C1 segment of cervical spinal cord (tissue), 14 donors: ENCODE measurements at regions not wholly inside any gene's neighbourhood (a gene's known extent, or its start where the extent isn't known, plus 50 kb on each side); places are given as distances from the start of the nearest gene placed in this dataset.

Experiments used
- DNase-seq, 14 donors: peaks; one replicate each; lab custom pipeline; 2025; lab: John Stamatoyannopoulos, UW

- no peak for DNase-seq
These were observed 162.7 kb upstream of the PWP1 start for GRCh38 chr12:107522692-107523477.

DNA sequence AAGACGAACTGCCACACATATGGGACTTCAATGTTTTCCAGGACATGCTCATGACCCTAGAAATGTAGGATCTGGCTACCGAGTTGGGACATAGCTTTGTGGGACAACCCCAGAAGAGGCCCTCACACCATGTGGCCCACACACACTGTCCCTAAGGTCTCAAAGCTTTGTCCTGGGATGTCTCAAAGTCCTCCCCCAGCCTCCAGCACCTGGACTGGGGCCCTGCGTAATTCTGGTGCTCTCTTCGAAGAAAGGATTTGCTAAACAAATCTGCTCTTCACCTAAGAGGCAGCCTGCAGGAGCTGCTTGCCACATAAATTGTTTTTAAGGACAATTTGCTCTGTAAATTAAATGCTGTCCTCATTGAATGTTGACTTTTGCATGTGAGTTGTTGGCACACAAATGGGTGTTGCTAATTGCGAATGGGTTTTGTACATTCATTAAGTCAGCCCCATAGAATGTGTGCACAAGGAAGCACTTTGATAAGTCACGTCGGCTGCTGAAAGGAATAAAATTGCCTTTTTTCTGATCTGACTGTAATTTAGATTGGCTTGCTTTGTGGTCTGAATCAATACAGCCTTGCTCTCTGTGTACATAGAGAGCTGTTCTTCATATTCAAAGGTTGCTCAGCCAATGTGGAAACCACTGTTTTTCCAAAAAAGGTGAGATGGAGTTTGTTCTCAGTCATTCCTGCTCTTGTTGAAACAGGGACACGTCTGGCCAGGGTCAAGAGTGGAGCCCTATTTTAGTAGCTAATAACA is 161.6 kb upstream of the PWP1 start:
- no peak for DNase-seq

DNA sequence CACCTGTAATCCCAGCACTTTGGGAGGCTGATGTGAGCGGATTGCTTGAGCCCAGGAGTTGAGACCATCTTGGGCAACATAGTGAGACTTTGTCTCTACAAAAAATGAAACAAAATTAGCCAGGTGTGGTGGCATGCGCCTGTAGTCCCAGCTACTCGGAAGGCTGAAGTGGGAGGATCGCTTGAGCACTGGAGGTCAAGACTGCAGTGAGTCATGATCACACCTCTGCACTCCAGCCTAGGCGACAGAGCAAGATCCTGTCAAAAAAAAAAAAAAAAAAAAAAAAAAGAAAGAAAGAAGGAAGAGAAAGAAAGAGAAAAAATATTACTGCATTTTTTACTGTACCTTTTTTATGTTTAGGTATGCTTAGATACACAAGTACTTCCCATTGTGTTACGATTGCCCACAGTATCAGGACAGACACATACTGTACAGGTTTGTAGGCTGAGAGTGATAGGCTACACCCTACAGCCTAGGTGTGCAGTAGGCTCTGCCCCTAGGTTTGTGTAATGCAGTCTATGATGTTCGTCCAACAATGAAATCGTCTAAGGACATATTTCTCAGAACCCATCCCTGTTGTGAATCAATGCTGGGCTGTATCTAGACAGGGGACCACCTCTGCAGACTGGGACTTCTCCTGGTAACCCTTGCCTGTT is 160.4 kb upstream of the PWP1 start:
- DNase-seq, result no peak

DNA sequence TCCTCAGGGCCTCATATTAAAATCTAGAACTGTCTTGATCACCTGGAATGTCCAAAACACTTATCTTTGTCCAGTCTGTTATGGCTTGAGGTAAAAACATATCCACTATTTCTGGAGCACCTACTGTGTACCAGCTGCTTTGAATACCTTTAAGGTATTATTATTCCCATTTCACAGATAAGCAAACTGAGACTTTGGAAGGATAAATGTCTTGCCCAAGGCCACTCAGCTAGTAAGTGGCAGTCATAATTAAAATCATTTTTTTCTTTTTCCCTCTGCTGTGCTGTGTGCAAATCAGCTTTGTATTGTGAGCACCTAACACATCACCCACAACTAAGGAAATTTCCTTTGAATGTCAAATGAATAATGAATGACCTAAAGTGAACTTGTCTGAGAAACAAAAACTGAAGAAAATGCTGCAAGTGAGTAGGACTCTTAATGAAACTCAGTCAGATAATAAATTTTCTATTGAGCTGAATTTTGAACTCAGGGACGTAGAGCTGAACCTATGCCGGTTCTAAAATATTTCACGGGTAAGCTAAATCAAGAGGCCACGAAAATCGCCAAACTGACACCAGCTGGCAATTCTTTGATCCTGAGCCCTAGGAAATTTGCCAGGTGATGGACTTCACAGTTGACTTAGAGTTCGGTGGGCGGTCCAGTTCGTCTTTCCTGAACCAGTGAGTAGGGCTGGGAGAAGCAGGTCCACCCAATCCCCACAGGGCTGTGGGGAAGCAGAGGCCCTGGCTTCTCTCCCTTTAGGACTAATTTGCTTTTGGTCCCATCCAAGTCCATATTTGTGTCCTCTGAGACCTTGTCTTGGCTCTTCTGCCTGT is 159.7 kb upstream of the PWP1 start:
- no peak for DNase-seq

GRCh38 chr12:107526555-107527180 is 158.9 kb upstream of the PWP1 start:
- no peak for DNase-seq

- no peak for DNase-seq
These were observed 156.8 kb upstream of the PWP1 start for GRCh38 chr12:107528731-107529365.

DNA sequence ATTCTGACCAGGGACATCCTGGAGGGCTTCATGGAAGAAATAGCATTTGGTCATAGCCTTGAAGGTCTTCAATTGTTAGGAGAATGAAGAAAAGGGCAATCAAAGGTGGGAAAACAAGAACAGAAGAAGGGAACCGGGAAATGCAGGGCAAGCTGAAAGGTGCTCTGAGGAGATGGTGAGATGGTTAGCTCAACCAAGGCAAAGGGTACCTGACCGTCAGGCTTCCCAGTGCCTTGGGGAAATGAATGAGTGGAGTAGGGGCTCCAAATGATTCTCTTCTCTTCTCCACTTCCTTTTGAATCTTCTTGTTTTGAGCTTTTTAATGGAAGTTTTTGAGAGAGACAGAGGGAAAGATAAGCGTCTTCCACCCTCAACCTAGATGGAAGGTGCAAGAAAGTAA is 155.6 kb upstream of the PWP1 start:
- no peak for DNase-seq

- no peak for DNase-seq
These were observed 154.9 kb upstream of the PWP1 start for GRCh38 chr12:107530701-107531100.

DNA sequence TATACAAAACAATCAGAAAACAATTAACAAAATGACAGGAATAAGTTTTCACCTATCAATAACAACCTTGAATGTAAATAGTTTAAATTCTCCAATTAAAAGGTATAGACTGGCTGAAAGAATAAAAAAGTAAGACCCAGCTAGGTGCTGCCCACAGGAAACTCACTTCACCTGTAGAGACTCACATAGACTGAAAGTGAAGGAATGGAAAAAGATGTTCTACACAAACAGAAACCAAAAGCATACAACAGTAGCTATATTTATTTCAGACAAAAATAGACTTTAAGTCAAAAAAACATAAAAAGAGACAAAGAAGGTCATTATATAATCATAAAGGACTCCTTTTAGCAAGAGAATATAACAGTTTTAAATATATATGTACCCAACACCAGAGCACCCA is 152.4 kb upstream of the PWP1 start:
- no peak for DNase-seq

- DNase-seq, result no peak
These were observed 149.0 kb upstream of the PWP1 start for GRCh38 chr12:107536613-107537012.

GRCh38 chr12:107537464-107538119 is 148.0 kb upstream of the PWP1 start:
- DNase-seq, result no peak

DNA sequence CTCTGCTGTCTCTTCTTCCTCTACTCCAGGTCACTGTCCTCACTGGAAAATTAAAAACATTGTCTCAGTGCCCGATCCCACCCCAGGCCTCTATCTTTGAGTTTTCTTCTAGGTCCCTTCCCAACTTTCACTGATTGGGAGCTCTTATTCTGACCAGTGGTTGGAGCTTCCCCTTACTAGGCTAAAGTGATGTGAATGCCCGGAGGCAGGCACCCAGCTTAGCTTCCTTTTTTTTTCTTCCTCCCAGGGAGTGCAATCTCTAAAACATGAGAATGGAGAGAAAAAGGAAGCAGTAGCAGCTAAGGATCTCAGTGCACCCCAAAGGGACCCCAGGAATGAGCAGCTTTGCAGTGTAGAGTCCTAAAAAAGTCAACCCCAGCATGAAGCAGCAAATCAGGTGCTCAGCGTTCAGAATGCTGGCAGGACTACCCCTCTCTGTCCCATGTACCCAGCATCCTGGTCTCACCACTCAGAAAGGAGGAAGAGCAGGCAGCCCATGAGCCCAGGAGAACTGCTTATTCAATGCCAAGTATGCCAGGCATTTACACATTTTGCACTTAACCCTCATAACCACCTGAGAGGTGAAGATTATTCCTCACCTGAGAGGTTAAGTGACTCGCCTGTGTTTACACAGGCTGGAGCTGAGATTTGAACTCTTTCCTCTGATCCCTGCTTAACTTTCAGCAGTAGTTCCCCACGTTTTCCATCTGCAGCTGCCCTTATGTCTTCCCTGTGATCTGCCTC is 146.2 kb upstream of the PWP1 start:
- no peak for DNase-seq

- DNase-seq, result no peak
These were observed 144.4 kb upstream of the PWP1 start for GRCh38 chr12:107541001-107541705.

GRCh38 chr12:107543416-107543815 is 142.2 kb upstream of the PWP1 start:
- no peak for DNase-seq

GRCh38 chr12:107543841-107544240 is 141.8 kb upstream of the PWP1 start:
- DNase-seq, result no peak

DNA sequence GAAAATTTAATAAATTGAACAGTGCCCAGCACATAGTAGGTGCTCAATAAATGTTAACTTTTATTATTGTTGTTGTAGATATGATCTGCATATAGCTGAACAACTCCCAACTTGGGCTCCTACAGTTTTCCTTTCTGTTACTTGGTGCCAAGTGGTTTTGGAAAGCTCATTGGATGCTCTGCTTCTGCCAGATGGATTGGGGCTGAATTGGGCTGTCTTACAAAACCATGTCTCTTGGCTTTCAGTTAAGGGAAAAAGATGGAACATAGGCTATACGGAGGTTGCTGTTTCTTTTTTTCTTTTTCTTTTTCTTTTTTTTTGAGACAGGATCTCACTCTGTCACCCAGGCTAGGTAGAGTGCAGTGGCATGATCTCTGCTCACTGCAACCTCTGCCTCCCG is 140.7 kb upstream of the PWP1 start:
- DNase-seq, result no peak

DNA sequence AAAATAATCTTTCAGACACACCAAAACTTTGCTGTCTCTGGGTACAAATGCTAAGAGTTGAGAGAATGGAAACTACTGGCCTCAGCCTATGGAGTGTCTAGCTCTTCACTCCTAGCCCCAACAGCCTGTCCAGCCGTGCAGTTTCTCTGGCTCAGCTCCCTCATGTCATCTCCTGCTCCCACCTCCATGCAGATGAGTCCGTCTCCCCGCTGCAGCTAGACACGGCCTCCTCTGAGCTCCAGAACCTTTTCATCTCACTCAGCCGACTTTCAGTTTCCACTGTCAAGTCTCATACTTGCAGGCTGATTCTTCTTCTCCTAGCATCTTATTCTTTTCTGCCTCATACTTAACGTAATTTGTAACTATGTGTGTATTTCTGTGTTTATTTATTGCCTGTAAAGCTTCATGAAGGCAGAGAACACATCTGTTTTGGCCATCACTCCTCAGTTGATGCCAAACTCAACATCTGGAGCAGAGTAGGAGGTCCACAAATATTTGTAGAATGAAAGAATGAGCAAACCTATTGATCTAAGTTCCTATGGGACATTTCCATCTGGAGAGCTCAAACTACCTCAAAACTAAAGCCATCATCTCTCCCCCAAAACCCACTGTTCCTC is 139.8 kb upstream of the PWP1 start:
- DNase-seq, result no peak

- DNase-seq, result no peak
These were observed 138.2 kb upstream of the PWP1 start for GRCh38 chr12:107547389-107547788.
